ENCODE measurements at regions not wholly inside any gene's neighbourhood (a gene's known extent, or its start where the extent isn't known, plus 50 kb on each side); places are given as distances from the start of the nearest gene placed in this dataset.
"Not testable (repeated sequence)": the region's sequence is repeated elsewhere in the genome, so short reads cannot be mapped to it uniquely, and the experiment has no call there.

- not testable (repeated sequence) for H3K27ac ChIP-seq (ENCODE audit: insufficient read depth, low read depth, low read length, poor library complexity, severe bottlenecking); H3K27me3 ChIP-seq (ENCODE audit: control insufficient read depth, insufficient read depth, low read length, poor library complexity, severe bottlenecking); H3K4me3 ChIP-seq (ENCODE audit: insufficient read depth, low read depth, low read length); H3K4me1 ChIP-seq (ENCODE audit: control insufficient read depth, insufficient read depth, low read length); H3K9me3 ChIP-seq (ENCODE audit: control insufficient read depth, low read length); H3K36me3 ChIP-seq (ENCODE audit: control insufficient read depth, insufficient read depth, low read length)
- 97% methylated on average over 7 to 10 of the region's 11 CpGs for WGBS, 2 experiments
Observed at GRCh38 chr2:95765925-95766910, 174.4 kb downstream of the TRIM43 start.

- H3K27ac ChIP-seq (ENCODE audit: insufficient read depth, low read depth, low read length, poor library complexity, severe bottlenecking); H3K4me3 ChIP-seq (ENCODE audit: insufficient read depth, low read depth, low read length); H3K4me1 ChIP-seq (ENCODE audit: control insufficient read depth, insufficient read depth, low read length); H3K36me3 ChIP-seq (ENCODE audit: control insufficient read depth, insufficient read depth, low read length); H3K27me3 ChIP-seq (ENCODE audit: control insufficient read depth, insufficient read depth, low read length, poor library complexity, severe bottlenecking); H3K9me3 ChIP-seq (ENCODE audit: control insufficient read depth, low read length): not testable (repeated sequence)
- WGBS, 2 experiments, result 83 to 88% methylated on average over 3 of the region's 4 CpGs
Observed at GRCh38 chr2:95767531-95767930, 175.7 kb downstream of the TRIM43 start.

- H3K9me3 ChIP-seq (ENCODE audit: control insufficient read depth, low read length); H3K36me3 ChIP-seq (ENCODE audit: control insufficient read depth, insufficient read depth, low read length); H3K4me3 ChIP-seq (ENCODE audit: insufficient read depth, low read depth, low read length); H3K27me3 ChIP-seq (ENCODE audit: control insufficient read depth, insufficient read depth, low read length, poor library complexity, severe bottlenecking); H3K4me1 ChIP-seq (ENCODE audit: control insufficient read depth, insufficient read depth, low read length); H3K27ac ChIP-seq (ENCODE audit: insufficient read depth, low read depth, low read length, poor library complexity, severe bottlenecking): not testable (repeated sequence)
- 90 to 91% methylated on average over 1 of the region's 3 CpGs for WGBS, 2 experiments
Observed at GRCh38 chr2:95767950-95768349, 176.1 kb downstream of the TRIM43 start.

GRCh38 chr2:95769256-95769655 is 177.5 kb downstream of the TRIM43 start:
- not testable (repeated sequence) for H3K27me3 ChIP-seq (ENCODE audit: control insufficient read depth, insufficient read depth, low read length, poor library complexity, severe bottlenecking); H3K4me1 ChIP-seq (ENCODE audit: control insufficient read depth, insufficient read depth, low read length); H3K4me3 ChIP-seq (ENCODE audit: insufficient read depth, low read depth, low read length); H3K9me3 ChIP-seq (ENCODE audit: control insufficient read depth, low read length); H3K27ac ChIP-seq (ENCODE audit: insufficient read depth, low read depth, low read length, poor library complexity, severe bottlenecking); H3K36me3 ChIP-seq (ENCODE audit: control insufficient read depth, insufficient read depth, low read length)
- 93 to 96% methylated on average over 1 of the region's 1 CpG for WGBS, 2 experiments

- H3K27me3 ChIP-seq (ENCODE audit: control insufficient read depth, insufficient read depth, low read length, poor library complexity, severe bottlenecking); H3K4me3 ChIP-seq (ENCODE audit: insufficient read depth, low read depth, low read length); H3K27ac ChIP-seq (ENCODE audit: insufficient read depth, low read depth, low read length, poor library complexity, severe bottlenecking); H3K4me1 ChIP-seq (ENCODE audit: control insufficient read depth, insufficient read depth, low read length); H3K36me3 ChIP-seq (ENCODE audit: control insufficient read depth, insufficient read depth, low read length); H3K9me3 ChIP-seq (ENCODE audit: control insufficient read depth, low read length): not testable (repeated sequence)
- 88 to 97% methylated on average over 5 to 6 of the region's 9 CpGs for WGBS, 2 experiments
Observed at GRCh38 chr2:95770726-95771125, 178.9 kb downstream of the TRIM43 start.

- H3K9me3 ChIP-seq (ENCODE audit: control insufficient read depth, low read length); H3K36me3 ChIP-seq (ENCODE audit: control insufficient read depth, insufficient read depth, low read length); H3K4me1 ChIP-seq (ENCODE audit: control insufficient read depth, insufficient read depth, low read length); H3K27me3 ChIP-seq (ENCODE audit: control insufficient read depth, insufficient read depth, low read length, poor library complexity, severe bottlenecking); H3K4me3 ChIP-seq (ENCODE audit: insufficient read depth, low read depth, low read length); H3K27ac ChIP-seq (ENCODE audit: insufficient read depth, low read depth, low read length, poor library complexity, severe bottlenecking): not testable (repeated sequence)
- WGBS, 2 experiments, result 78 to 98% methylated on average over 3 of the region's 11 CpGs
Observed at GRCh38 chr2:95774322-95775192, 182.8 kb downstream of the TRIM43 start.

GRCh38 chr2:95775193-95775531 is 183.4 kb downstream of the TRIM43 start:
- not testable (repeated sequence) for H3K9me3 ChIP-seq (ENCODE audit: control insufficient read depth, low read length); H3K27me3 ChIP-seq (ENCODE audit: control insufficient read depth, insufficient read depth, low read length, poor library complexity, severe bottlenecking); H3K4me1 ChIP-seq (ENCODE audit: control insufficient read depth, insufficient read depth, low read length); H3K36me3 ChIP-seq (ENCODE audit: control insufficient read depth, insufficient read depth, low read length); H3K4me3 ChIP-seq (ENCODE audit: insufficient read depth, low read depth, low read length); H3K27ac ChIP-seq (ENCODE audit: insufficient read depth, low read depth, low read length, poor library complexity, severe bottlenecking)
- no CpG with 5 or more reads among the region's 9 CpGs for WGBS, 2 experiments

Data from ectodermal cell (in vitro differentiated cells).